ENCODE measurements at regions not wholly inside any gene's neighbourhood (a gene's known extent, or its start where the extent isn't known, plus 50 kb on each side); places are given as distances from the start of the nearest gene placed in this dataset.

DNA sequence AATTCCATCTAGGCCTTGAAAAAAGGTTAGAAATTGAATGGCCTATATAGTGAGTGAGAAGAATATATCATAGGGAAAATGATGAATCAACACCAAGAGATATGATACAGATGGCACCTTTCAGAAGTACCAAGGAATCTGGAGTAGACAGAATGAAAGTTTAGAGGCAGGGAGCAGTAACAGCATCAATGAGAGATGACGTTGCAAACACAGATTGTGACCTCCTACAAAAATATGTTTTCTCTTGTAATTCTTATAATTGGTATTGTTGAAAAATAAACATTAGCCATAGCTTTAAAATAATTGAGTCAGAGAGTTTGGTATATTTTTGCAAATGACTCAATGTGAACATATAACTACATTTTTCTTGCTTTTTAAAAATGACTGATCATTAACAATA lies 1223.1 kb upstream of the GJE1 start:
- DNase-seq (ENCODE audit: low read depth, low spot score) = no peak

DNA sequence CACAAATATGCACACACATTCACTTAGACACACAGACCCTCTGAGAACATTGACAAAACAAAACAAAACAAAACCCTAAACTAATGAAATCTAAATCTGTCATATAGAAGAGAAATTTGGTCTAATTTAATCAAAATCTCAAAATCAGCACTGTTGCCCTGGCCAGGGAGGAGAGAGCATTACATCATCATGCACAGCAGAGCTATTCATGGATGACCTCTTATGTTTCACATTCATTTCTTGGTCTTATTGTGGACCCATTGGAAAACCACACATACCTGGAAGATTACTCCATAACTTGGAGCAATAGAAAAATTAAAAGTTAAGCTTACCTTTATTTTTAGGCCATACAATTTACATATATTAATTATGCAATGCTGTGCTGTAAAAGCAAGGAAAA lies 1223.6 kb upstream of the GJE1 start:
- no peak for DNase-seq (ENCODE audit: low read depth, low spot score)

DNA sequence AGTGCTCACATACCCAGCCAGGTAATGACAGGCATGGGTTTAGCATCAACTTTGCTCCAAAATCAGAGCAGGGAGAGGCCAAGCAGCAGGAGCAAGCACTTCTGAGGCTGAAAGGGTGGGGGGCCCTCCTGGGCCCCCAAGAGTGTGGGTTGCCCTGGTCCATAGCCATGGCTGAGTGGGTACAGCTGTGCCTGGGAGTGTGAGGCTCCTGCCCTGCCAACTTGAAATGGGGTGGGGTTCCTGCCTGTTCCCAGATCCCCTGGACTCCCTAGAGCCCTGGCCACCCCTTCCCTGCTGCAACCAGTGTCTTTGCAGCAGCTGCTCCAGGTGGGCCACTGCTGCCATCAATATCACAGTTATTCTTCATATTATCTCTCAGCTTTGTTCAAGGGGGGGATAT lies 1224.2 kb upstream of the GJE1 start:
- DNase-seq (ENCODE audit: low read depth, low spot score) = no peak

DNA sequence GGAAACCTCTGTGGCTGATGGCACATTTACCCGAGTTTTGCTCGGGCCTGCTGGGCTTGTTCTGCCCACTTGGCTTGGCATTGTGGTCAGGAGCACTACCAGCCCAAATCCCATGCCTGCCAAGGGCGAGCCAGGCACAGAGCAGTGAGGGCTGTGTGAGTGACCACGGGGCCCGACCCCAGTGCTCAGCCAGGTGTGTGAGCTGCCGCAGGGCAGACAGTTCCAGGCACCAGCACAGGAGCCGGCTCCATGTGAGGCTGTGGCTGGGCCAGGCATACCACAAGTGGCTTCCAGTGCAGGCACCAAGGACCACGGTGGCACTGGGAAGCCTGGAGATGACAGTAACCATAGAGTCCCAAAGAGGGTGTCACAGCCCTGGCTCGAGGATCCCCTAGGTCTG lies 1225.5 kb upstream of the GJE1 start:
- no peak for DNase-seq (ENCODE audit: low read depth, low spot score)

DNA sequence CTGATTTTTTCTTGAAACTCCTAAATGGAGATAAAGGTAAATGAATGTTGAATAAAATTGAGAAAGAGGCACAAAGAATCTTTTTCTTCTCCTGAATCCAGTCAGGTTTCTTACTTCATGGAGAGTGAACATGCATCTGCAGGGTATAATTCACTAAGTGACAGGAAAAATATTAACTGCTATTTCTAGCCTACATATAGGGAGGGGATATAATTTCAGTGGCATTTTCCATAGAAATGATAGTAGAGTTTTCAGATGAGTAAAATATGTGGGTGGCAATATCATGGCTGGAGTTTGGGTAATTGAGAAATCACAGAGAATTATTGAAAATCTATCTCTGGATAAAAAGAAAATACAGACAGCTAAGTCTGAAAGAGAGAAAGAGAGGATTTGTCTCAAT lies 1227.0 kb upstream of the GJE1 start:
- no peak for DNase-seq (ENCODE audit: low read depth, low spot score)

DNA sequence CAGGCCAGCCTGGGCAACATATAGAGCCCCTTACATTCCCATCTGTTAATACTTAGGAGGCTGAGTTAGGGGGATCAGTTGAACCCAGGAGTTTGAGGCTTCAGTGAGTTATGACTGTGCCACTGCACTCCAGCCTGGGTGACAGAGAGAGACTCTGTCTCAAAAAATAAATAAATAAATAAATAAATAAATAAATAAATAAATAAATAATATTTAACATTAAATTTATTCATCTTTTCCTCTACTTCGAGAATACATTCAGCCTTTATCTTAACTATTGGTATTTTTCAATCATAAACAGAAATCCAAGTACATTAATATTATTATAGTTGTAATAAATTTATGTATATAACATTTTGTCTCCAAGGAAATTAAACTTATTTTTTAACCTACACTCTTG lies 1227.7 kb upstream of the GJE1 start:
- no peak for DNase-seq (ENCODE audit: low read depth, low spot score)

DNA sequence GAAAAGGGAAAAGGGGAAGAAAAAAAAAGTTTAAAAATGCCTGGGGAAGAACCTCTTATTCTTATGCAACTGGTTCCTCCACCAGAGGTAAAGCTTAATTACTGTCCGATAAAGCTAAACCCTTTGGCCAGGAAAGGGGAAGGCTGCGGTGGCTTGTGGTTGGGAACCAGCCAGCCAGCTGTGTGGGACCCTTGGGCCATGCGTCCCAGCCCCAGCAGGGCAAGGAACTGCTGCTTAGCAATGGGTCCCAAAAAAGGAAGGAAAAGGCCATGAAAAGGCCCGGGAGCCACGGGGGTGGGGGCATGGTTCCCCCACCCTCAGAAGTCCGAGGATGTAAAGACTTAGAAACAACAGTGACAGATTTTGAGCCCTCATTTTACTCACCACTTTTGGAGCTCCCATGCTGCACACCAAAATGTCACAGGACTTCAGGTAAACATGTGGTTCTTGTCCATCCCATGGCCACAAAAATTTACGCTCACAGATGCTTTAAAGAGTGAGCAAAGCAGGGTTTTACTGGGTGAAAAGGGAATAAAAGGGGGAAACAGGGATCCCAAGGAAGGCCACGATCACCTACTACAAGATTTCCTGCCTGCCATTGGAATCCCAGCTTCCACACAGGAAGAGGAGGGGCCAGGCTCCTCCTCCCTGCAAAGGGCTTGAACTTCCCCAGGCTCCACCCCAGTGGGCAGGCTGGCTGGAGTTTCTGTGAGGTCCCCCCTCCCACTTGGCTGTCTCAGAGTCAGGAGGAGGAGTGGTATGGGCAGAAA lies 1234.7 kb upstream of the GJE1 start:
- no peak for DNase-seq (ENCODE audit: low read depth, low spot score)

DNA sequence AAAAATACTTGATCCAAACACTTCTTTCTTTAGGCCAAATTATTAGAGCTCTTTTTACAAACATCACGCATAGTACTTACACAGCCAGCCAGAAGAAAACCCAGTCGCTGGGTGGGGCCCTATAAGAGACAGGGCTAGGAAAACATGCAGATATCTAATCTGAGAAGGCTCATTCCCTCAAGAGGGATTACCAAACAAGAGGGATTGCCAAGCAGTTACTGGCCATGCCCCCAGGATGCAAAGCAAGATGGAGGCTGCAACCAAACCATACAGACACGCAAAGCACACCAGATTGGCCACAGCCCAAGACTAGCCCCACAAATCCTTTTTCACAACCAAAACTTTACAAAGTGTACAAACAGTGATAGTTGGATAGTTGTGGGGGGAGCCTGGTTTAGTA lies 1235.4 kb upstream of the GJE1 start:
- no peak for DNase-seq (ENCODE audit: low read depth, low spot score)

DNA sequence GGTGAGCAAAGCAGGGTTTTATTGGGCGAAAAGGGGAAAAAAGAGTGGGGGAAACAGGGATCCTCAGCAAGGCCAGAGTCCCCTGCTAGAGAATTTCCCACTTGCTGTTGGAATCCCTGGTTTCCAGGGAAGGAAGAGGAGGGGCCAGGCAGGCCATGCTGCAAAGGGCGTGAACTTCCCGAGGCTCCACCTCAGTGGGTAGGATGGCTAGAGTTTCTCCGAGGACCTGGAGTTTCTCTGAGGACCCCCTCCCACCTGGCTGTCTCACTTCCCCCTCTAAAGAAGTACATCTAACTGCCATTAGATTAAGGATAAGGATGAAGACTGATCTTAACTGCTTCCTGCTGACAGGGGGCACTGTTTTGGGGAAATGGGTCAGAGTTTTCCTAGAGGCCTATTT lies 1239.3 kb upstream of the GJE1 start:
- no peak for DNase-seq (ENCODE audit: low read depth, low spot score)

DNA sequence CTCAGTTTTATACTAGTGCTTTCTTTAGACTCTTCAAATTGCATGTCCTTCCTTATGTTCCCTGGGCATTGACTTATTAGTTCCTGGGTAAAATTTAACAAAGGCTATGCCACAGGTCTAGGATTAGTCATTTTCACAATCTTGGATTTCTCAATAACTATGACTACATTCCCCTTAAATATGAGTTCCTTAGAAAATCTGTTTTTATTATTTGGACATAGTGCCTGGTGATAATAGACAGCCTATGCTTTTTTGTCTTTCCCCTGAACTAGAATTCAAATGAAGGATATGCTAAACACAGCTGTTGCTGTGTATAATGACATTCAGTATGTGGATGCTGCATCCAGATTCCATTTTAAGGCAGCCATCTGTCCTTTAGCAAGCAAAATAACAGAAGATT lies 1252.8 kb upstream of the GJE1 start:
- DNase-seq (ENCODE audit: low read depth, low spot score) = no peak

DNA sequence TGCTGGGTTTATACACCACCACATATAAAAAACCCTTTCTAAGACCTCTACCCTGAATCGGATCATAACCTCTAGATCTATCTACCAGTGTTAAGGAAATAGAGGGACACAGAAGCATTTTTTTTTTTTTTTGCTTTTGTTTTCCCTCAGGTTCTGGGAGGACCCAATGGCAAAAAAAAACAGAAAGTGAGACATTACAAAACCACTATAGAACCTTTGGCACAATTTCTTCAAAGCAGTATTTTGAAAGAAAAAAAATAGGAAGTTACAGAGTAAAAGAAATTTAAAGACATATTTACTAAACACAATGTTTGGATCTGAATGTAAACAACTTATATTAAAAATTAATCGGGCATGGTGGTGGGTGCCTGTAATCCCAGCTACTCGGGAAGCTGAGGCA lies 1258.7 kb upstream of the GJE1 start:
- DNase-seq (ENCODE audit: low read depth, low spot score) = no peak

DNA sequence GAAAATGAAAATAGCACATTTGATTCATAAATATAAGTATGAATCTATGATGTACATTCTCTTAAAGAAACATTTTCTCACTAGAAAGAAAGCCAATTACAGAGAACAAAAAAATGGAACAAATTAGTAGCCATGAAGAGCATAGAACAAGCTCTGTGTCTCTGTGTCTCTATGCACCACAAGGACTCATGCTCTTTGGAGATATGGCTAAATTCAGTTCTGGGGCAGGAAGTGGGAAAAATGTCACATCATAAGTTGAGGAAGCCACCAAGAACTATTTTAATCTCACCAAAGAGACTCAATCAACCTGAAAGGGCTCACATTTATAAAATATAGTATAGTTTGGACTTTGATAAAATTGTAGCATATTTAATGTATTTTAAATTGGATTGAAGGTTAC lies 1259.8 kb upstream of the GJE1 start:
- no peak for DNase-seq (ENCODE audit: low read depth, low spot score)

DNA sequence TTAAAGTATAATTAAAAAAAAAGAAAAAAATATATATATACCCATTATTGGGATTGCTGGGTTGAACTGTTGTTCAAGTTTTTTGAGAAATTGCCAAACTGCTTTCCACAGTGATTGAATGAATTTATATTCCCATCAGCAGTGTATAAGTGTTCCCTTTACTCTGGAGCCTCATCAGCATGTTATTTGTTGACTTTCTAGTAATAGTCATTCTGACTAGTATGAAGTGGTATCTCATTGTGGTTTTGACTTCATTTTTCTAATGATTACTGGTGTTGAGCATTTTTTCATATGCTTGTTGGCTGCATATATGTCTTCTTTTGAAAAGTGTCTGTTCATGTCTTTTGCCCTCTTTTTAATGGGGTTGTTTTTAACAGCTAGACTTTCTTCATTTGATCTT lies 1260.8 kb upstream of the GJE1 start:
- no peak for DNase-seq (ENCODE audit: low read depth, low spot score)

DNA sequence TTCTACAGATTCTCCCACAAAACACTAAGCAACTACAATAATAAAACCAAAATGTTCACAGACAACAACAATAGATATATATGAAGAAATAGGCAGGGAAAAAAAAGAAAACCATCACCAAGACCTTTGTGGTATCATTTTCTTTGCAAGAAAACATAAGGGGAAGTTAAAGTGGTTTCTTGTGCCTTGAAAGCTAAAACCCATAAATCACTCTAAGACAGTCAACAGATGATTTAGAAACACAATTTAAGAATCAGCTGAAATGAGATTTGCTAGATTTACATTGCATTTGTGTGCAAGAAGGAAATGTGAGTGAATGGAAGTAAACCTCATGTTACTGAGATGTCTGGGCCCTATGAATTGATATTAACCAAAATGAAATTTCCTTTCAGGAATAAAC lies 1265.4 kb upstream of the GJE1 start:
- no peak for DNase-seq (ENCODE audit: low read depth, low spot score)

DNA sequence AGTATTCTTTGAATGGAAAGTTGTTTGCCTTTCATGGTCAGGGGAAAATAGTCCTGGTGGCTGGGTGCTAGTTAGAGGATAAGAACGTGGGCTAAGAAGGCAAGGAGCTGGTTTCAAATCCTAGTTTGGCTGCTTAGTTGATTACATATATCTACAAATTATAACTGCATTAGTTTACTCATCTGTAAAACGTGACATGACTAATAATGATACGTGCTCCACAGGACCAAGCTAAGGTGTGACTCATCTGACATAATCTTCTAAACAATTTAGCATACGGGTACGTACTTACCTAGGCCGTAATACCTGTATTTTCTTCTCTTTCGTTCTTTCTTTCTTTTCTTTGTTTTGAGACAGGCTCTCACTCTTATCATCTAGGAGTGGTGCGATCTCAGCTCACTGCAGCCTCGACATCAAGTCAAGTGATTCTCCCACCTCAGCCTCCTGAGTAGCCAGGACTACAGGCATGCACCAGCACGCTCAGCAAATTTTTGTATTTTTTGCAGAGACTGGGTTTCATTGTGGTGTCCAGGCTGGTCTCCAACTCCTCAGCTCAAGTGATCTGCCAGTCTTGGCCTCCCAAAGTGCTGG lies 1274.2 kb upstream of the GJE1 start:
- DNase-seq (ENCODE audit: low read depth, low spot score) = no peak

DNA sequence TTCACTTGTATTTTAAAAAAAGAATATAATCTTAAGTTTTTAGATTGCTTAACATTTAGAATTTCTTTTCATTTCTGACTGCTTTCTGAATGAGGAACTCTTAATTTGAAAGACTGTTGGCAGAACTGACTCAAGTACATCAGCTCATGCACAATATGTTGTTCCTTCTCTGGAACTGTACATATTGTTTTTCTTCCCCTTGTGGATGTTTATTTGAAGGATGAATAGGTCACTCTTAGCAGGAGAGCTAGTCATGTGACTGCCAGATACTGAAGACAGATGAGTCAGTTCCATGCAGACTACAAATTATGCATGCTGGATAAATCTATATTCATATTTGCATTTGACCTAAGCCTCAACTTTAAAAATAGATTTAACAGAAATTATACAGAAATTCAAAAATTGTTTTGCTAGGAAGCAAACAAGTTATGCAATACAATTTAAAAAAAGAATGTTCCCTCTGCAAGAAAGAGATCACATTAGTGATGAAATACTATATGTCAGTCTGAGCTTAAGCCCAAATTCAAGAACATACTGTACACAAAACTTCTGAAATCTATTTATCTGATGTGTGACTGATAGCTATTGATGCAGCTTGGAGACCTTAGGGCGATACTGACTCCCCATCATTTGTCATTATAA lies 1274.9 kb upstream of the GJE1 start:
- DNase-seq (ENCODE audit: low read depth, low spot score) = peak; percentile 86

DNA sequence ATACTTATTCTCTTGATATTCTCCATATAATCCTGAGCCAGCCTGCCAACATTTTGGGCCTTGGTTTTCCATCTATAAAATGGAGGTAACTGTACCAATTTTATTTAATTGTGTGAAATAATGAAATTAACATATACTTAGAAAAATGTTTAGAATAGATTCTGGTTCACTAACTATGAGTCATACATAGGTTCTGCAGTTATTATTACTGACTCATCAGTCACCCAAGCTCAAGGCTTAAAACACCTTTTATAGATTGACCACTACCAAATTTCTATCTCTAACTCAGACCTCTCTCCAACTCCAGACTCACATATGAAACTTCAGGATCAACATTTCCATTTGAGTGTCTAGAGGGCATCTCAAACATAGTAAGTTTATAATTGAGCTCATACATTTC lies 1277.2 kb upstream of the GJE1 start:
- no peak for DNase-seq (ENCODE audit: low read depth, low spot score)

DNA sequence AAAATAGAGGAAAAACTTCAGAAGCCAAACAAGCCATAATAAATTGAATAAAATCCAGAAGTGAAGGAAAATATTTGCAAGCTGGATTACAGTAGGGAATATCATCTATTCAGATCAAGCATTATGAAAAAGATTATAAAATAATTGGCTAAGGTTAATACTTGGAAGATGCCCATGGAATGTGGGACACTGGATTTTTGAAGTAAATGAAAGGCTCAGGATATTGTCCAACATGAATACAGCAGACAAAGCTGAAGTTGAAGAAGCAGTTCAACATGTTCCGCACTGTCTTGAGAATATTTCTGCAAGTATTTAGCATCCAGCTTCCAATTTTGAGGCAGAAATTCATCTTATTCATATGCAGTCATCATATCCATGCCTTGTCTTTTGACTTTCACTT lies 1278.4 kb upstream of the GJE1 start:
- no peak for DNase-seq (ENCODE audit: low read depth, low spot score)

DNA sequence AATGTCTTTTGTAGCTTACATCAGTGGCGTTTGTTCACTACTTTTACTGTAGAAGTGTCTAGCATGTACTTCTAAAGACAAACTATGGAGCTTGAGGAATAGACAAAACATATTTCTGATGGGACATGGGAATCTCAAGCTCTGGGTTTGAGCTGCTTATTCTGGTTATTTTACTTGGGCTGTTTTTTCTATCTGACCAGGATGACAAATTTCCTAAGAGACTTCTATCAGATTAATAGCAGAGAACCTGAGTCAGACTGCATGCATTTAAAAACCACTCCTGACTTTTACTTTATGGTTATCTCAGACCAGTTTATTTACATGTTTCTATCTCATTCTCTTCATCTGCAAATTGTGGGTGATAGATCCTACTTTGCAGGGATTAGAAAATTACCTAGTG lies 1282.3 kb upstream of the GJE1 start:
- DNase-seq (ENCODE audit: low read depth, low spot score) = no peak

DNA sequence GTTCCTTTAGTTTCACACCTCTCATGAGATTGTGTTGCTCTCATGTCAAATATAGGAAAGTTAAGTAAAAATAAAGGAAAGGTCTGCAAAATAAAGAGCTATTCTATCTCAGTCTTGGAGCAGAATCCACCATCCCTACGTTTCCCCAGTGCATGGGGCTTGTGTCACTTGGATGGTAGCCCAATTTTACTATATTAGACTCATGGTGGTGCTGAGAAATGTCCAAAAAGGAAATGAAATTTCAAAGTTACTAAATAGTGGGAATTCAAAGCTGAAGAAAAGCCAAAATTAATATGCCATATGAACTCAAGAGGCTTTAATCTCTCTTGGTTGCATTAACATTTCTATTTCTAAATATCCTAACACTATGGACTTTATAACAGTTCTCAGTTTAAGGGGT lies 1283.3 kb upstream of the GJE1 start:
- DNase-seq (ENCODE audit: low read depth, low spot score) = no peak

DNA sequence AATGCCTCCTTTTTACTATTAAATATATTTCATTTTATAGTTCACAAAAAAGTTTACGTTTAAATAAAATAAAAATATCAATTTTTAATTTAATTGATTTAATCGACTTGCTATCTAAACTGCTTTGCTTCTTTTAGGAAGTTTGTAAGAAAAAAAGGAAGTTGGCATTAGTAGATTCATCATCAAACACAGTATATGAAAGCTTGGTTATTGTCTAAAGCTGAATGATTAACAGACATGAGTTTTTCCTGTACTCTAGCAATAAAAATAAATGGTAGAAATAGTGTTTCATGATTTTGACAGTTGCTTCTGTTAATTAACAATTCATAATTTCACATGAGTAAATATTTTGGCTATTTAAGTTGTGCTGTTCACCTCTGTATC lies 1285.5 kb upstream of the GJE1 start:
- no peak for DNase-seq (ENCODE audit: low read depth, low spot score)

DNA sequence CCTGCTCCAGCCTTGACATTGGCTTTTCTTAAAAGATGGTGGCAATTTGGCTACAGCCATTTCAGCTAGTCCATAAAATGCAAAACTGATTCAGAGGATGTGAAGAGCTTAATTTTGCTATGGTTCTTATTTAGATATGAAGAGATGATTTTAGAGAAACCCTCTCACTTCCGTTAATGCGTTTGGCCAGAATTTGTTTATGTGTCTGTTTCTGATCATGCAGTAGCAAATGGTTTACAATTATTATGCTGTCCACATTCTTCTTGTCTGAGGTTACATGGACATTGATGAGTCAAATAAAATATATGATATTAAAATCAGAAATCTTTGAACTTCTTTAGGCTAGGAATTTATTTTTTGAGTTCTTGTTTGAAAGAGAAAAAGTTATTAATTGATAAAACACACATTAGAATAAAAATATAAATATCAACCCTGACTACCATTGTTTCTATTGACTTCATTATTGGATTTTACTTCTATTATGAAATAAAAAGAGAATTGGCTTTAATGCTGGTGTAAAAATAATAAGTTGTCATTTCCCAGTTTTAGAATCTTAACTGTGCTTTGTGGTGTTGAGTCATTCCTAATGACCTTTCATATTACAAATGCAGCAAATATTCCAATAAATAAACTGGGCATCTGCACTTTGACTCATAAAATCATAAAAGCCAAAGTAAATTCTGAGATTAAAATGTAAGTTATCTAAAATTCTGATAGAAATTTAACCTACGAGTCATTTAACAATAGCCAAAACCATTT lies 1286.0 kb upstream of the GJE1 start:
- DNase-seq (ENCODE audit: low read depth, low spot score) = no peak

DNA sequence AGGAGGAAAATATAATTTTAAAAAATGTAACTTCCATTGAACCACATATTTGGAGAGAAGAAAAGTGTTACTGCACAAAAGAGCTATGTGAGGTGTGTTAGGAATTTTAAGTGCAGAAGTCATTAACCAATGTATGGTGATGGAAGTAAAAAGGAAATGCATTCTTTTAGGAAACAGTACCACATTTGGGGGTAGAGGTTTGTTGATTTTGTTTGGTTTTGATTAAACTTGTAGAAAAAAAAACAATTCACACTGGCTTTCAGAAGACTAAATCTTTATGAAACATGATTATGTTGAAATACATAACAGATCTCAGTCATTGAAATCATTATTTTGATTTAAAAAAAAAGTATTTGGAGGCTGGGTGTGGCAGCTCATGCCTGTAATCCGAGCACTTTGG lies 1287.0 kb upstream of the GJE1 start:
- no peak for DNase-seq (ENCODE audit: low read depth, low spot score)

Measured in smooth muscle cell of the brain vasculature (primary cell).